H9 (cell line): ENCODE measurements at regions not wholly inside any gene's neighbourhood (a gene's known extent, or its start where the extent isn't known, plus 50 kb on each side); places are given as distances from the start of the nearest gene placed in this dataset.

Experiments
- DNase-seq: peaks from one replicate; pipeline ENCODE4 v3.0.0-alpha.2; 2017
- H2AFZ ChIP-seq: one replicate; pipeline ENCODE4 v1.6.1; 2013; ENCODE audit warnings: mild to moderate bottlenecking, low read length, control low read depth, moderate library complexity
- H2AK5ac ChIP-seq: 2 replicates; pipeline ENCODE4 v1.6.1; 2013; ENCODE audit warnings: low read length, control low read depth, mixed read lengths; ENCODE audit not compliant: insufficient read length
- H2BK120ac ChIP-seq: one replicate; pipeline ENCODE4 v1.6.1; 2013; ENCODE audit warnings: low read depth, mild to moderate bottlenecking, low read length, control low read depth, inconsistent platforms; ENCODE audit not compliant: poor library complexity, severe bottlenecking
- H2BK12ac ChIP-seq: 2 replicates; pipeline ENCODE4 v1.6.1; 2013; ENCODE audit warnings: low read length, control low read depth, mixed read lengths, low read depth; ENCODE audit not compliant: insufficient read length
- H2BK15ac ChIP-seq: 2 replicates; pipeline ENCODE4 v1.6.1; 2013; ENCODE audit warnings: low read depth, low read length, control low read depth
- H2BK20ac ChIP-seq: one replicate; pipeline ENCODE4 v1.6.1; 2013; ENCODE audit warnings: low read depth, mild to moderate bottlenecking, low read length, control low read depth, inconsistent platforms; ENCODE audit not compliant: poor library complexity, severe bottlenecking
- H2BK5ac ChIP-seq: 2 replicates; pipeline ENCODE4 v1.6.1; 2013; ENCODE audit warnings: low read length, control low read depth, mixed read lengths; ENCODE audit not compliant: insufficient read length
- H3K14ac ChIP-seq: 2 replicates; pipeline ENCODE4 v1.6.1; 2013; ENCODE audit warnings: low read length, control low read depth; ENCODE audit not compliant: insufficient read depth
- H3K18ac ChIP-seq: 2 replicates; pipeline ENCODE4 v1.6.1; 2013; ENCODE audit warnings: low read depth, mild to moderate bottlenecking, mixed read lengths, low read length, control low read depth; ENCODE audit not compliant: insufficient read length
- H3K23ac ChIP-seq: 2 replicates; pipeline ENCODE4 v1.6.1; 2013; ENCODE audit warnings: low read length, control low read depth, mixed read lengths, low read depth; ENCODE audit not compliant: insufficient read length
- H3K23me2 ChIP-seq: 2 replicates; pipeline ENCODE4 v1.6.1; 2013; ENCODE audit warnings: low read depth, mild to moderate bottlenecking, mixed read lengths, low read length, control low read depth; ENCODE audit not compliant: insufficient read length, poor library complexity, severe bottlenecking
- H3K27ac ChIP-seq: 2 replicates; pipeline ENCODE4 v1.5.1; 2013; ENCODE audit warnings: low read length, control low read depth, mixed read lengths, low read depth; ENCODE audit not compliant: insufficient read length
- H3K27me3 ChIP-seq: 2 replicates; pipeline ENCODE4 v1.6.1; 2013; ENCODE audit warnings: low read length, control low read depth, inconsistent platforms; ENCODE audit not compliant: insufficient read depth
- H3K4ac ChIP-seq: 2 replicates; pipeline ENCODE4 v1.6.1; 2013; ENCODE audit warnings: low read depth, mild to moderate bottlenecking, control low read depth, inconsistent platforms, low read length, moderate library complexity
- H3K4me1 ChIP-seq: 2 replicates; pipeline ENCODE4 v1.6.1; 2013; ENCODE audit warnings: low read length, control low read depth, inconsistent platforms; ENCODE audit not compliant: insufficient read depth
- H3K4me2 ChIP-seq: 2 replicates; pipeline ENCODE4 v1.6.1; 2013; ENCODE audit warnings: low read length, control low read depth, mixed read lengths; ENCODE audit not compliant: insufficient read length, insufficient read depth
- H3K56ac ChIP-seq: 2 replicates; pipeline ENCODE4 v1.6.1; 2013; ENCODE audit warnings: low read depth, mild to moderate bottlenecking, mixed read lengths, low read length, control low read depth; ENCODE audit not compliant: insufficient read length
- H3K79me1 ChIP-seq: 2 replicates; pipeline ENCODE4 v1.6.1; 2013; ENCODE audit warnings: low read depth, mild to moderate bottlenecking, moderate library complexity, low read length, control low read depth, inconsistent platforms; ENCODE audit not compliant: insufficient read depth, poor library complexity, severe bottlenecking
- H3K79me2 ChIP-seq: 2 replicates; pipeline ENCODE4 v1.6.1; 2013; ENCODE audit warnings: low read length, control low read depth, inconsistent platforms; ENCODE audit not compliant: insufficient read depth
- H3K9ac ChIP-seq: 2 replicates; pipeline ENCODE4 v1.6.1; 2013; ENCODE audit warnings: low read length, control low read depth, mixed read lengths; ENCODE audit not compliant: insufficient read length; ENCODE audit errors: extremely low read depth
- H3K9me3 ChIP-seq: one replicate; pipeline ENCODE4 v1.6.1; 2013; ENCODE audit warnings: low read depth, low read length, inconsistent platforms; ENCODE audit not compliant: control insufficient read depth
- H3T11ph ChIP-seq: one replicate; pipeline ENCODE4 v1.6.1; 2013; ENCODE audit warnings: mild to moderate bottlenecking, low read length, control low read depth, inconsistent platforms
- H4K20me1 ChIP-seq: one replicate; pipeline ENCODE4 v1.6.1; 2013; ENCODE audit not compliant: control insufficient read depth, insufficient read length, insufficient read depth
- H4K5ac ChIP-seq: 2 replicates; pipeline ENCODE4 v1.6.1; 2013; ENCODE audit warnings: low read depth, mild to moderate bottlenecking, mixed read lengths, low read length, control low read depth; ENCODE audit not compliant: insufficient read length
- H4K8ac ChIP-seq: replicated peaks from 2 replicates; pipeline ENCODE4 v1.6.1; 2013; ENCODE audit warnings: low read length, control low read depth, mixed read lengths, low read depth; ENCODE audit not compliant: insufficient read length
- H4K91ac ChIP-seq: 2 replicates; pipeline ENCODE4 v1.6.1; 2013; ENCODE audit warnings: low read depth, mild to moderate bottlenecking, moderate library complexity, mixed read lengths, low read length, control low read depth; ENCODE audit not compliant: insufficient read length
- H3K27ac Mint-ChIP-seq, 3 experiments: 2 replicates in 2 of 3; 3 replicates in 1 of 3; pipeline ENCODE4 v1.8.0; 2020 to 2021; ENCODE audit warnings: mixed read lengths in 3 of 3, mild to moderate bottlenecking in 1 of 3, moderate library complexity in 1 of 3
- H3K27me3 Mint-ChIP-seq: 2 replicates; pipeline ENCODE4 v1.8.0; 2021; ENCODE audit warnings: low read depth, mild to moderate bottlenecking, moderate library complexity, mixed read lengths
- H3K36me3 Mint-ChIP-seq, 3 experiments: 2 replicates in 2 of 3; 3 replicates in 1 of 3; pipeline ENCODE4 v1.8.0; 2020 to 2021; ENCODE audit warnings: low read depth in 3 of 3, mixed read lengths in 3 of 3; ENCODE audit not compliant: insufficient read depth in 1 of 3
- H3K4me1 Mint-ChIP-seq, 2 experiments: 2 replicates each; pipeline ENCODE4 v1.8.0; 2020; ENCODE audit warnings: mixed read lengths in 2 of 2
- H3K4me3 Mint-ChIP-seq, 2 experiments: 2 replicates in 1 of 2; 3 replicates in 1 of 2; pipeline ENCODE4 v1.8.0; 2020 to 2021; ENCODE audit warnings: mild to moderate bottlenecking in 2 of 2, mixed read lengths in 2 of 2, moderate library complexity in 1 of 2
- H3K9me3 Mint-ChIP-seq, 2 experiments: 2 replicates in 1 of 2; 3 replicates in 1 of 2; pipeline ENCODE4 v1.8.0; 2020; ENCODE audit warnings: mild to moderate bottlenecking in 2 of 2, mixed read lengths in 2 of 2, moderate library complexity in 1 of 2
- CTCF ChIP-seq: fragments of 200-600 bp; sonication (generic); conservative IDR thresholded peaks from 3 replicates; pipeline ENCODE4 v1.8.0; 2021; ENCODE audit warnings: antibody characterized with exemption, mild to moderate bottlenecking
- WGBS: extraction: QIAGEN DNeasy Blood & Tissue Kit; methylation state at CpG from one replicate; pipeline ENCODE4 v1.1.7; 2013; ENCODE audit warnings: missing lambda C conversion rate, low lambda C conversion rate, mixed read lengths; ENCODE audit not compliant: insufficient read length; ENCODE audit errors: extremely low coverage; 5-methylcytosine and 5-hydroxymethylcytosine counted together

GRCh38 chr10:126781450-126782216 lies 111.1 kb upstream of the C10orf90 start:
- H3K27ac ChIP-seq: no peak overlapping the region
- no peak overlapping the region for H3T11ph ChIP-seq
- H3K9me3 ChIP-seq: no peaks in the 10 kb centered on the region
- H3K18ac ChIP-seq: no peak overlapping the region
- H4K20me1 ChIP-seq: no peaks in the 10 kb centered on the region
- no peak overlapping the region for H4K91ac ChIP-seq
- no peaks in the 10 kb centered on the region for H3K23me2 ChIP-seq
- Mint-ChIP-seq H3K4me3 (no peak overlapping the region), H3K27me3 (no peaks in the 10 kb centered on the region; the same call in 1 of the 2 replicates), H3K27ac (no peak overlapping the region), H3K36me3 (peaks cover 0 to 9% (median 0%) of the 10 kb centered on the region in 3 experiments; a peak in 1 of 7 replicates), H3K4me1 (peaks cover under 1 to 1% of the 10 kb centered on the region in 2 experiments; a peak in 2 of 4 replicates), H3K9me3 (peaks cover 2 to 3% of the 10 kb centered on the region in 2 experiments; a peak in 3 of 5 replicates)
- H3K79me1 ChIP-seq: no peaks in the 10 kb centered on the region
- no peak overlapping the region for H2BK120ac ChIP-seq
- no peak overlapping the region for H4K8ac ChIP-seq
- no peak overlapping the region for H2AFZ ChIP-seq
- WGBS: no CpG with 5 or more reads among the region's 3 CpGs
- no peaks in the 10 kb centered on the region for H3K4me1 ChIP-seq
- no peak for DNase-seq
- no peaks in the 10 kb centered on the region for H3K79me2 ChIP-seq
- no peak overlapping the region for H3K9ac ChIP-seq
- no peak overlapping the region for H3K4ac ChIP-seq
- H3K27me3 ChIP-seq: no peaks in the 10 kb centered on the region
- H3K23ac ChIP-seq: no peak overlapping the region
- H2AK5ac ChIP-seq: no peak overlapping the region
- H3K14ac ChIP-seq: no peak overlapping the region
- H3K4me2 ChIP-seq: no peak overlapping the region
- no peak overlapping the region for H2BK20ac ChIP-seq
- TF ChIP-seq CTCF: no peak
- H2BK12ac ChIP-seq: no peak overlapping the region
- no peak overlapping the region for H3K56ac ChIP-seq
- no peak overlapping the region for H2BK5ac ChIP-seq
- no peak overlapping the region for H2BK15ac ChIP-seq
- H4K5ac ChIP-seq: no peak overlapping the region
